ENCODE measurements at regions not wholly inside any gene's neighbourhood (a gene's known extent, or its start where the extent isn't known, plus 50 kb on each side); places are given as distances from the start of the nearest gene placed in this dataset.

GRCh38 chr7:22911889-22912288 lies 89.2 kb upstream of the TOMM7 start:
- no peak for TF ChIP-seq POLR2A (IDR thresholded peaks at IDR 0.05)
- no peak for TF ChIP-seq CTCF (IDR thresholded peaks at IDR 0.05)
- TF ChIP-seq POLR2AphosphoS5 (IDR thresholded peaks at IDR 0.05) = no peak
- no peak for TF ChIP-seq EP300 (IDR thresholded peaks at IDR 0.05)

All from stomach (tissue), 4 donors.